Mesendoderm (in vitro differentiated cells): ENCODE measurements at regions not wholly inside any gene's neighbourhood (a gene's known extent, or its start where the extent isn't known, plus 50 kb on each side); places are given as distances from the start of the nearest gene placed in this dataset.

Source experiments
- DNase-seq: peaks from one replicate; pipeline ENCODE4 v3.0.0; 2013
- H2AK5ac ChIP-seq: 2 replicates; pipeline ENCODE4 v1.6.1; 2013; ENCODE audit warnings: low read length, inconsistent platforms
- H2BK120ac ChIP-seq: 2 replicates; pipeline ENCODE4 v1.6.1; 2013; ENCODE audit warnings: low read depth, mild to moderate bottlenecking, low read length, moderate library complexity, mixed read lengths
- H2BK15ac ChIP-seq: replicated peaks from 2 replicates; pipeline ENCODE4 v1.6.1; 2013; ENCODE audit warnings: low read depth, mild to moderate bottlenecking, moderate library complexity
- H2BK5ac ChIP-seq: 2 replicates; pipeline ENCODE4 v1.6.1; 2013; ENCODE audit warnings: low read length, inconsistent platforms
- H3K18ac ChIP-seq: 2 replicates; pipeline ENCODE4 v1.6.1; 2013; ENCODE audit warnings: mild to moderate bottlenecking, low read length, mixed read lengths
- H3K23ac ChIP-seq: one replicate; pipeline ENCODE4 v1.6.1; 2013; ENCODE audit warnings: low read length
- H3K27ac ChIP-seq: 2 replicates; pipeline ENCODE4 v1.5.1; 2013; ENCODE audit warnings: low read depth, mild to moderate bottlenecking, inconsistent platforms, low read length, moderate library complexity
- H3K27me3 ChIP-seq: 2 replicates; pipeline ENCODE4 v1.6.1; 2013; ENCODE audit warnings: low read length, control low read depth, mild to moderate bottlenecking, inconsistent platforms; ENCODE audit not compliant: insufficient read depth, poor library complexity
- H3K36me3 ChIP-seq: 2 replicates; pipeline ENCODE4 v1.6.1; 2013; ENCODE audit warnings: low read length, inconsistent platforms; ENCODE audit not compliant: control insufficient read depth, insufficient read depth
- H3K4ac ChIP-seq: one replicate; pipeline ENCODE4 v1.6.1; 2013; ENCODE audit warnings: low read depth, mild to moderate bottlenecking, low read length, moderate library complexity
- H3K4me1 ChIP-seq: 2 replicates; pipeline ENCODE4 v1.6.1; 2013; ENCODE audit warnings: low read depth, low read length, inconsistent platforms; ENCODE audit not compliant: control insufficient read depth
- H3K4me2 ChIP-seq: 2 replicates; pipeline ENCODE4 v1.6.1; 2013; ENCODE audit warnings: low read length
- H3K4me3 ChIP-seq: 2 replicates; pipeline ENCODE4 v1.5.1; 2013; ENCODE audit warnings: mild to moderate bottlenecking, low read length
- H3K56ac ChIP-seq: one replicate; pipeline ENCODE4 v1.6.1; 2013; ENCODE audit warnings: low read length
- H3K79me1 ChIP-seq: 2 replicates; pipeline ENCODE4 v1.6.1; 2013; ENCODE audit warnings: low read length, inconsistent platforms
- H3K79me2 ChIP-seq: 2 replicates; pipeline ENCODE4 v1.6.1; 2013; ENCODE audit warnings: mild to moderate bottlenecking, low read length; ENCODE audit not compliant: control insufficient read depth, insufficient read depth
- H3K9ac ChIP-seq: 2 replicates; pipeline ENCODE4 v1.6.1; 2013; ENCODE audit warnings: low read length, inconsistent platforms
- H4K5ac ChIP-seq: one replicate; pipeline ENCODE4 v1.6.1; 2013; ENCODE audit warnings: low read length
- H4K8ac ChIP-seq: one replicate; pipeline ENCODE4 v1.6.1; 2013; ENCODE audit warnings: low read depth, mild to moderate bottlenecking, control low read depth, low read length, moderate library complexity
- WGBS: extraction: QIAGEN DNeasy Blood & Tissue Kit; methylation state at CpG from one replicate; pipeline ENCODE4 v1.1.7; 2013; ENCODE audit warnings: low lambda C conversion rate, missing lambda C conversion rate; ENCODE audit not compliant: insufficient coverage; ENCODE audit errors: extremely low coverage; 5-methylcytosine and 5-hydroxymethylcytosine counted together

DNA sequence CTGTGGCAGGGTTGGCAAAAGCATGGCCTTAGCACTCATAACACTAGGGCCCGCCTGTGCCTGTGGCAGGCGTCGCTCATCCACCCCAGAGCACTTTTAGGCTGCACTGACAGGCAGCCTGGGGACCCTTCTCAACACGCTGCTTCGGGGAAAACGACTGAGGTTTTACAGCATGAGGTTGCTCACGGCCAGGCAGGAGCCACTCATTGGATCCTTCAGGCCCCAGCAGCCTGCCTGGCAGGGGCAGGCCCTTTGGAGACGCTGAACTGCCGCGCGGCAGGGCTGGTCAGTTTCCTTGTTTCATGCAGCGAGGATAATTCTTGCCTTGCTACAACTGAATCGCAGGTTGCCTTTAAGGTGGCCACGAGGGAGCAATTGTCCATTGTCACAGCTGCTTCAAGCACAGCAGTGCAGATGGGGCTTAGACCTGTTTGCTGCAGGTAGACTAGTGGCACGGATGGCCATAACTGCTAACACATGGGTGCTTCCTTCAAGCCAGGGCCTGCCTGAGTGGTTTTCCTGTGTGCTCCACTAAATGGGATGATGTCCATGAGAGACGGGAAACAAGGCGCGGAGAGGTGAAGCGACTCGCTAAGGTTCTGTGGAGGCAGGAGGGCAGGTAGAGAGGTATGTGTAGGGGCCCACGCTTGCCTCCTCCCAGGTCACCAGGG, 49.9 kb upstream of the HS6ST1 start:
- Histone ChIP-seq H3K27me3 (no peaks in the 10 kb centered on the region), H3K4me1 (peaks cover 5% of the 10 kb centered on the region)
- no peak for DNase-seq

GRCh38 chr2:128369108-128369555, 50.5 kb upstream of the HS6ST1 start:
- no peak overlapping the region for H3K18ac ChIP-seq
- H3K4me1 ChIP-seq = peaks cover 2% of the 10 kb centered on the region
- no peak overlapping the region for H2BK15ac ChIP-seq
- H3K27me3 ChIP-seq = no peaks in the 10 kb centered on the region
- no peak overlapping the region for H2BK120ac ChIP-seq
- H3K4me3 ChIP-seq = no peak overlapping the region
- peak; percentile 31 for DNase-seq
- H3K79me1 ChIP-seq = no peaks in the 10 kb centered on the region
- no peak overlapping the region for H4K5ac ChIP-seq
- H3K79me2 ChIP-seq = no peaks in the 10 kb centered on the region
- no peak overlapping the region for H3K4me2 ChIP-seq
- no peak overlapping the region for H3K23ac ChIP-seq
- no peak overlapping the region for H2AK5ac ChIP-seq
- no peak overlapping the region for H2BK5ac ChIP-seq
- H3K56ac ChIP-seq = no peak overlapping the region
- H3K36me3 ChIP-seq = no peaks in the 10 kb centered on the region
- no peak overlapping the region for H4K8ac ChIP-seq
- WGBS = no CpG with 5 or more reads among the region's 12 CpGs
- no peak overlapping the region for H3K27ac ChIP-seq
- no peak overlapping the region for H3K9ac ChIP-seq
- H3K4ac ChIP-seq = no peak overlapping the region

More for the DNA sequence above, 49.9 kb upstream of the HS6ST1 start:
- H2AK5ac ChIP-seq = no peak overlapping the region
- H3K23ac ChIP-seq = no peak overlapping the region
- H3K36me3 ChIP-seq = no peaks in the 10 kb centered on the region
- no peaks in the 10 kb centered on the region for H3K79me2 ChIP-seq
- H3K56ac ChIP-seq = no peak overlapping the region
- H3K4ac ChIP-seq = no peak overlapping the region
- no peaks in the 10 kb centered on the region for H3K79me1 ChIP-seq
- WGBS = no CpG with 5 or more reads among the region's 21 CpGs
- H2BK5ac ChIP-seq = no peak overlapping the region
- H2BK120ac ChIP-seq = no peak overlapping the region
- no peak overlapping the region for H3K18ac ChIP-seq
- no peak overlapping the region for H3K4me3 ChIP-seq
- H2BK15ac ChIP-seq = no peak overlapping the region
- H4K8ac ChIP-seq = no peak overlapping the region
- H3K27ac ChIP-seq = no peak overlapping the region
- no peak overlapping the region for H4K5ac ChIP-seq
- no peak overlapping the region for H3K9ac ChIP-seq
- H3K4me2 ChIP-seq = no peak overlapping the region

- no peak overlapping the region for H3K4me3 ChIP-seq
- no peak overlapping the region for H4K8ac ChIP-seq
- no peak overlapping the region for H3K27ac ChIP-seq
- H3K4ac ChIP-seq = no peak overlapping the region
- no peak overlapping the region for H4K5ac ChIP-seq
- H3K79me2 ChIP-seq = no peaks in the 10 kb centered on the region
- no peak overlapping the region for H2BK15ac ChIP-seq
- H3K27me3 ChIP-seq = no peaks in the 10 kb centered on the region
- H2BK5ac ChIP-seq = no peak overlapping the region
- H3K79me1 ChIP-seq = no peaks in the 10 kb centered on the region
- no peak overlapping the region for H3K23ac ChIP-seq
- no CpG with 5 or more reads among the region's 17 CpGs for WGBS
- H3K36me3 ChIP-seq = no peaks in the 10 kb centered on the region
- H3K4me1 ChIP-seq = no peaks in the 10 kb centered on the region
- H2BK120ac ChIP-seq = no peak overlapping the region
- no peak for DNase-seq
- H2AK5ac ChIP-seq = no peak overlapping the region
- no peak overlapping the region for H3K4me2 ChIP-seq
- H3K18ac ChIP-seq = no peak overlapping the region
- H3K9ac ChIP-seq = no peak overlapping the region
- no peak overlapping the region for H3K56ac ChIP-seq
Measured at GRCh38 chr2:128369602-128370467, 51.2 kb upstream of the HS6ST1 start.

GRCh38 chr2:128370468-128371247, 52.0 kb upstream of the HS6ST1 start:
- H3K27ac ChIP-seq = no peak overlapping the region

DNA sequence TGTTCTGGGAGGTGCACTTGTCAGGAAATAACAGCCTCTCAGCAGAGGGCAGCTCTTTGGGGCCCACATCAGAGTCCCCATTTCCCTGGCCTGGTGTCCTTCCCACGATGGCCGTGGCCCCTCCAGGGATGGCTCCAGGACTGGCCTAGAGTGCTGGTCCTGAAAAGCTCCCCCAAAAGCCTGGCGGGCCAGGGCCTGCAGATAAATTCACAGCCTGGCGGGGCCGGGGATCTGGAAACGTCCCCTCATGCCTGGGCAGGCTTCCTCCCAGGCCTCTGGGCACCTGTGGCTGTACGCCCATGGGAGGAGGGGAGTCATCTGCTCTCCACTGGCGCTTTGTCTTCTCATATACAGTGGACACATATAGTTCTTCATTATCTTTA, 52.6 kb upstream of the HS6ST1 start:
- Histone ChIP-seq H3K36me3 (no peaks in the 10 kb centered on the region), H3K79me2 (no peaks in the 10 kb centered on the region), H4K5ac (no peak overlapping the region), H3K56ac (no peak overlapping the region), H2BK15ac (no peak overlapping the region), H4K8ac (no peak overlapping the region), H3K27ac (no peak overlapping the region), H2BK120ac (no peak overlapping the region), H3K4ac (no peak overlapping the region), H3K9ac (no peak overlapping the region), H2AK5ac (no peak overlapping the region), H3K79me1 (no peaks in the 10 kb centered on the region), H3K4me2 (no peak overlapping the region), H3K4me1 (no peaks in the 10 kb centered on the region), H2BK5ac (no peak overlapping the region), H3K4me3 (no peak overlapping the region), H3K27me3 (no peaks in the 10 kb centered on the region), H3K18ac (no peak overlapping the region), H3K23ac (no peak overlapping the region)
- WGBS = no CpG with 5 or more reads among the region's 8 CpGs
- no peak for DNase-seq

More at GRCh38 chr2:128370468-128371247, 52.0 kb upstream of the HS6ST1 start:
- Histone ChIP-seq H3K4me1 (no peaks in the 10 kb centered on the region), H3K79me2 (no peaks in the 10 kb centered on the region), H2BK15ac (no peak overlapping the region), H2BK120ac (no peak overlapping the region), H4K5ac (no peak overlapping the region), H4K8ac (no peak overlapping the region), H2AK5ac (no peak overlapping the region), H3K9ac (no peak overlapping the region), H3K56ac (peak overlapping the region; percentile 63), H3K79me1 (no peaks in the 10 kb centered on the region), H3K4me3 (no peak overlapping the region), H3K18ac (no peak overlapping the region), H3K27me3 (no peaks in the 10 kb centered on the region), H3K36me3 (no peaks in the 10 kb centered on the region), H2BK5ac (no peak overlapping the region), H3K4me2 (no peak overlapping the region), H3K23ac (no peak overlapping the region), H3K4ac (no peak overlapping the region)
- no CpG with 5 or more reads among the region's 27 CpGs for WGBS
- no peak for DNase-seq
